ENCODE measurements at regions not wholly inside any gene's neighbourhood (a gene's known extent, or its start where the extent isn't known, plus 50 kb on each side); places are given as distances from the start of the nearest gene placed in this dataset.
A peak's percentile ranks its signal among the peaks of the same experiment; 100 is the strongest.

DNA sequence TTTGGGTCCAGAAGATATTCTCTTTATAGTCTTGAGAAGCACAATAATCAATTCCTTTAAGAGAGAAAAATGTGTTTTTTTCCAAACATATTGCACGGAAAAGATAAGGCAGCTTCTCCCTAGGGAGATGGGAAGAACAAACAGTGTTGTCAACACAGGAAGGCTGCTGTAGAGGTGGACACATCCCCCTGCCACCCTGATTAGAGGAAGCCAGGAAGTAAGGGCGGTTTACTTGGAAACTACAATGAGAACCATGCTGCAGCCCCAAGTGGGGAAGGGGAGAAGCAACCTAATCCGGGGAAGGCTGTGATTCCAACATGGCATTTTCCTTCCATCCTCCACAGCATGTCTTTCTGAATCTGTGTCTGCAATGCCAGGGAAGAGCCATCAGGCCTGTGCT lies 256.9 kb upstream of the TGFBR2 start:
- Histone ChIP-seq H3K9me3 (no peaks in the 10 kb centered on the region), H3K4me1 (peaks cover 5 to 85% (median 54%) of the 10 kb centered on the region in 9 donors), H3K4me3 (no peak overlapping the region), H3K36me3 (no peaks in the 10 kb centered on the region), H3K27ac (peak overlapping the region in 7 of 10 donors; percentile 12 to 82 (median 57)), H3K27me3 (no peaks in the 10 kb centered on the region)
- 46% methylated on average over 3 of the region's 3 CpGs for WGBS, 2 donors
- TF ChIP-seq, protein P1, sequence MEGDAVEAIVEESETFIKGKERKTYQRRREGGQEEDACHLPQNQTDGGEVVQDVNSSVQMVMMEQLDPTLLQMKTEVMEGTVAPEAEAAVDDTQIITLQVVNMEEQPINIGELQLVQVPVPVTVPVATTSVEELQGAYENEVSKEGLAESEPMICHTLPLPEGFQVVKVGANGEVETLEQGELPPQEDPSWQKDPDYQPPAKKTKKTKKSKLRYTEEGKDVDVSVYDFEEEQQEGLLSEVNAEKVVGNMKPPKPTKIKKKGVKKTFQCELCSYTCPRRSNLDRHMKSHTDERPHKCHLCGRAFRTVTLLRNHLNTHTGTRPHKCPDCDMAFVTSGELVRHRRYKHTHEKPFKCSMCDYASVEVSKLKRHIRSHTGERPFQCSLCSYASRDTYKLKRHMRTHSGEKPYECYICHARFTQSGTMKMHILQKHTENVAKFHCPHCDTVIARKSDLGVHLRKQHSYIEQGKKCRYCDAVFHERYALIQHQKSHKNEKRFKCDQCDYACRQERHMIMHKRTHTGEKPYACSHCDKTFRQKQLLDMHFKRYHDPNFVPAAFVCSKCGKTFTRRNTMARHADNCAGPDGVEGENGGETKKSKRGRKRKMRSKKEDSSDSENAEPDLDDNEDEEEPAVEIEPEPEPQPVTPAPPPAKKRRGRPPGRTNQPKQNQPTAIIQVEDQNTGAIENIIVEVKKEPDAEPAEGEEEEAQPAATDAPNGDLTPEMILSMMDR (IDR thresholded peaks at IDR 0.05): no peak
- intact Hi-C loops (cut with DNase I): loop anchor here in 4 of 10 donors (5.0 to 10.0 kb wide), 4 partner anchors 115 to 345 kb away; partner anchors contain the start of gene TGFBR2 (in 1 of the 4)
- DNase-seq (peak in 1 of 2 donors; percentile 15), ATAC-seq (peak in 3 of 8 donors; percentile 33 to 66 (median 42))

DNA sequence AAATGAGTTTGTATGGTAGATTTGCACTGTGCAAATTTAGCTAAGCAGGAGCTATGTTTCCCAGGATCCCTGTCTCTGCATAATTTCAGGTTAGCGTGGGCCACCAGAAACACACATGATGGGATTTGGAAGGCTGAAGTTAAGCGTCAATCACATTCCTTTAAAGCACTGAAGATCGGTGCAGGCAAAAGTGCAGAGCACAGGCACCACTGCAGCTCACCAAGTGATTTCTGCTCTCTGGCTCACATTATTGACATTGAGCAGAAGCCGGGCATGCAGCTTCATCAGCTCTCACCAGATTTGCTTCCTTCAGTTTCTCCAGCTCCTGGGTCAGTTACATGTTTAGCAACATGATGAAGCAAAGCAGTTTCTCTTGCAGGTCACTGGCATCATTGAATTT lies 256.4 kb upstream of the TGFBR2 start:
- 37% methylated on average over 4 of the region's 4 CpGs for WGBS, 2 donors
- peaks cover 5 to 90% (median 59%) of the 10 kb centered on the region in 9 donors for H3K4me1 ChIP-seq
- no peaks in the 10 kb centered on the region for H3K36me3 ChIP-seq
- H3K27me3 ChIP-seq: no peaks in the 10 kb centered on the region
- no peak overlapping the region for H3K4me3 ChIP-seq
- H3K27ac ChIP-seq: peak overlapping the region in 7 of 10 donors; percentile 12 to 82 (median 57)
- DNase-seq: no peak
- intact Hi-C loops (cut with DNase I): loop anchor here in 2 of 10 donors (5.0 to 10.0 kb wide), 4 partner anchors 87 to 257 kb away; partner anchors contain the start of gene TGFBR2 (in 1 of the 2)
- ATAC-seq: no peak
- H3K9me3 ChIP-seq: no peaks in the 10 kb centered on the region
- TF ChIP-seq, protein P1 (IDR thresholded peaks at IDR 0.05): no peak

DNA sequence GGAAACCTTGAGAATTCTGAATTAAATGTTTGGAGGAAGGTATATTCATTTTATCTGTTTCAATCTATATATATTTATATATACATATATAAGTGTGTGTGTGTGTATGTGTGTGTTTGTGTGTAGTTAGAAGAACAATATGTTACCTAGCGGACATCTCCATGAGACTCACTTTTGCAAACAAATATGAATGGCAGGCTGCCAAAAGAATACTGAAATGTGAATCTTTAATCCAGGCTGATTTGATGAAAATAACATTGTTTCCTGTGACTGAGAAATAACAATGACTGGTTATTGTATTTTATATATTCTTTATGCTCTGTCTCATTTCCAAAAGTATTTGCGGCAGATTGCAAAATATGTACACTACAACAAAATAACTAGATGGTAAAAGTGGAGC lies 255.5 kb upstream of the TGFBR2 start:
- WGBS, 2 donors: 82 to 87% methylated on average over 2 of the region's 2 CpGs
- Histone ChIP-seq H3K27me3 (no peaks in the 10 kb centered on the region), H3K4me1 (peaks cover 5 to 92% (median 66%) of the 10 kb centered on the region in 9 donors), H3K9me3 (no peaks in the 10 kb centered on the region), H3K4me3 (peak overlapping the region in 2 of 10 donors; percentile 8 to 13), H3K36me3 (no peaks in the 10 kb centered on the region), H3K27ac (peak overlapping the region in 4 of 10 donors; percentile 28 to 82 (median 70))
- intact Hi-C loops (cut with DNase I): loop anchor here in 2 of 10 donors (5.0 to 10.0 kb wide), 4 partner anchors 86 to 256 kb away; partner anchors contain the start of gene TGFBR2 (in 1 of the 2)
- ATAC-seq: no peak
- TF ChIP-seq, protein P1 (IDR thresholded peaks at IDR 0.05): no peak
- DNase-seq: no peak

DNA sequence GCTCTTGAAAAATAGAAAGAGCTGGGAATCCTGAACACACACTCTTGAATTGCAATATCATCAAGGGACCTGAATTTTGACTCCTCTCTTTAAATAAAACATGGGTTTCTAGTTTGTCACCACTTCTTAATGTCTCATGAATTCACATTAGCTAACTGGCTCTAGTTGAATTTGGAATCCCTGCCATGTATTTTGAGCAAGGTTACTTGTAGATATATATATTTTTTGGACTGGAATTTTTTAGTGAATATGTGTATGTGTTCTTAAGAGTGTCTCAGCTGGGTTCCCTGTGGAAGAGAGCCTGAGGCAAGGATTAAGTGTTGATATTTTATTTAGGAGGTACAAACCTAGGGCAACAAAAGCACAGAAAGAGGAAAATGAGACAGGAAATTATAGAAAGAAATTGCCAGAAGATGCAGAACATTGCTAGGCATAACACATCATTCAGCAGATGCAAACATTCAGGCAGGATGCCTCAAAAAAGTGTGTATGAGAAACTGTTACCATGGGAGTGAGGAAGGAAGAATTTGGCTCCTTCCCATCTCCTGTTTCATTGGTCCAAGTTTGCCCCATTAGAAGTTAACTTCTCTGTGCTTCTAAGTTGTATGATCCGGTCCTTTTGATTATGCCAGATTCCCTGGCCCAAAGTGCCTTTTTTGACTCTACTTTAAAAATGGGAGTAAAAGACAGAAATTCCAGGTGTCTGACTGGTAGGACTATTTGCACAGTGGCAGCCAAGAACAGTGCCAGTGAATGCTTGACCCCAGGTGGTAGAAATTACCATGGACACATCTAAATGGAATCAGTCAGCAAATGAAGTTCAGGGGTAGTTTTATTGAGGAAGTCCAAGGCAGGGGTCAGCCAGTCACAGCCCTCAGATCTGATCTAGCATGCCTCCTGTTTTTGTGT lies 253.7 kb upstream of the TGFBR2 start:
- no peak for DNase-seq
- Histone ChIP-seq H3K4me3 (no peak overlapping the region), H3K36me3 (no peaks in the 10 kb centered on the region), H3K9me3 (no peaks in the 10 kb centered on the region), H3K27ac (peak overlapping the region in 8 of 10 donors; percentile 0 to 82 (median 52)), H3K4me1 (peaks cover 5 to 75% (median 62%) of the 10 kb centered on the region in 9 donors), H3K27me3 (no peaks in the 10 kb centered on the region)
- TF ChIP-seq, protein P1 (IDR thresholded peaks at IDR 0.05): no peak
- intact Hi-C loops (cut with DNase I): loop anchor here in 2 of 10 donors (5.0 to 10.0 kb wide), 4 partner anchors 85 to 255 kb away; partner anchors contain the start of gene TGFBR2 (in 1 of the 2)
- 83 to 93% methylated on average over 1 of the region's 1 CpG for WGBS, 2 donors
- ATAC-seq: no peak

Measured in heart right ventricle (tissue), 16 donors.